Vagina (tissue), 2 donors: ENCODE measurements at regions not wholly inside any gene's neighbourhood (a gene's known extent, or its start where the extent isn't known, plus 50 kb on each side); places are given as distances from the start of the nearest gene placed in this dataset.
"Not testable (repeated sequence)": the region's sequence is repeated elsewhere in the genome, so short reads cannot be mapped to it uniquely, and the experiment has no call there.

ENCODE experiments used
- POLR2AphosphoS5 ChIP-seq, 2 donors: sonication (generic); formaldehyde crosslinking; IDR thresholded peaks; one replicate each; pipeline ENCODE4 v1.9.0; 2017; ENCODE audit warnings: antibody characterized with exemption in 2 of 2, mild to moderate bottlenecking in 2 of 2, low read depth in 1 of 2; ENCODE audit not compliant: insufficient read depth in 1 of 2
- TF ChIP-seq, protein P1 (sequence below), 3 experiments: fragments of 450-650 bp in 2 of 3; fragments of 200-600 bp in 1 of 3; sonication (generic) in 1 of 3; IDR thresholded peaks; one replicate each; pipeline ENCODE4 v1.5.1; 2017 to 2019; ENCODE audit warnings: antibody characterized with exemption in 3 of 3, mild to moderate bottlenecking in 2 of 3, moderate library complexity in 2 of 3

GRCh38 chr13:21263909-21264308, 87.5 kb downstream of the MRPL57 start:
- TF ChIP-seq, protein P1, sequence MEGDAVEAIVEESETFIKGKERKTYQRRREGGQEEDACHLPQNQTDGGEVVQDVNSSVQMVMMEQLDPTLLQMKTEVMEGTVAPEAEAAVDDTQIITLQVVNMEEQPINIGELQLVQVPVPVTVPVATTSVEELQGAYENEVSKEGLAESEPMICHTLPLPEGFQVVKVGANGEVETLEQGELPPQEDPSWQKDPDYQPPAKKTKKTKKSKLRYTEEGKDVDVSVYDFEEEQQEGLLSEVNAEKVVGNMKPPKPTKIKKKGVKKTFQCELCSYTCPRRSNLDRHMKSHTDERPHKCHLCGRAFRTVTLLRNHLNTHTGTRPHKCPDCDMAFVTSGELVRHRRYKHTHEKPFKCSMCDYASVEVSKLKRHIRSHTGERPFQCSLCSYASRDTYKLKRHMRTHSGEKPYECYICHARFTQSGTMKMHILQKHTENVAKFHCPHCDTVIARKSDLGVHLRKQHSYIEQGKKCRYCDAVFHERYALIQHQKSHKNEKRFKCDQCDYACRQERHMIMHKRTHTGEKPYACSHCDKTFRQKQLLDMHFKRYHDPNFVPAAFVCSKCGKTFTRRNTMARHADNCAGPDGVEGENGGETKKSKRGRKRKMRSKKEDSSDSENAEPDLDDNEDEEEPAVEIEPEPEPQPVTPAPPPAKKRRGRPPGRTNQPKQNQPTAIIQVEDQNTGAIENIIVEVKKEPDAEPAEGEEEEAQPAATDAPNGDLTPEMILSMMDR (IDR thresholded peaks at IDR 0.05): not testable (repeated sequence)
- TF ChIP-seq POLR2AphosphoS5 (IDR thresholded peaks at IDR 0.05; ENCODE audit: insufficient read depth in 1 of 2, low read depth in 1 of 2): not testable (repeated sequence)
